ENCODE measurements at regions not wholly inside any gene's neighbourhood (a gene's known extent, or its start where the extent isn't known, plus 50 kb on each side); places are given as distances from the start of the nearest gene placed in this dataset.

DNA sequence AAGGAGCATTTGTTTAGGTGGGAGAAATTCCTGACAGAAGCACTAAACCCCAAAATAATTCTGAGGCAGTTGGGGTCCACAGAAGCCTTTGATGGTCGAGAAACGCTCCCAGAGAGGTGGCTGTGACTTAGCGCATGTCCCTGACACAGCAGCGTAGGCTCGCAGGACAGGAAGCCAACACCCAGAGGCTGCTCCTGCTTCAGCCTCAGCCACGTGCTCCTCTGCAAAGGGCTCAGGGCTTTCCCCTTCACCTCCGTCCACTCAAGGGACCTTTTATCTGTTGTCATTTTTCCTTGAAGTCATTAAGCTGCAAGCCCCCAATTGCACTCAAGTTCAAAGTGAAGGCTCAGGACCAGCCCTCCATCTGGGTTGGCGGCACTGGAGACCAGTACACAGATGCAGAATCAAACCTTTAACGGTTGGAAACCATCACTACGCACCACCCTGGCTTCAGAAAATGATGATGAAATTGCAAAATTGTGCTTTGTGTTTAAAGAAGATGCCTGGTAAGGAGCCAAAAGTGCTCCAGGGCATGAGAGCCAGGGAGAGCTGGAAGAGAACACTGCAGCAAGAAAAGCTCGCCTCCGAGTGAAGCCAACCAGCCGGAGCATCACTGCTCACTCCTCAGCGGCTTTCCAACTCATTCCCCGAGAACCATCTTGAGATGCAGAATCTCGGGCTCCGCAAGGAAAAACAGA, 219.6 kb downstream of the RAP2A start:
- no peak for TF ChIP-seq TAF7 (optimal IDR thresholded peaks at IDR 0.05; ENCODE audit: borderline replicate concordance, low read depth, low read length)
- no peak for TF ChIP-seq MAX (IDR thresholded peaks at IDR 0.05)
- TF ChIP-seq POLR2AphosphoS5 (IDR thresholded peaks at IDR 0.05; ENCODE audit: low read depth, low read length) = no peak
- TF ChIP-seq, protein P1, sequence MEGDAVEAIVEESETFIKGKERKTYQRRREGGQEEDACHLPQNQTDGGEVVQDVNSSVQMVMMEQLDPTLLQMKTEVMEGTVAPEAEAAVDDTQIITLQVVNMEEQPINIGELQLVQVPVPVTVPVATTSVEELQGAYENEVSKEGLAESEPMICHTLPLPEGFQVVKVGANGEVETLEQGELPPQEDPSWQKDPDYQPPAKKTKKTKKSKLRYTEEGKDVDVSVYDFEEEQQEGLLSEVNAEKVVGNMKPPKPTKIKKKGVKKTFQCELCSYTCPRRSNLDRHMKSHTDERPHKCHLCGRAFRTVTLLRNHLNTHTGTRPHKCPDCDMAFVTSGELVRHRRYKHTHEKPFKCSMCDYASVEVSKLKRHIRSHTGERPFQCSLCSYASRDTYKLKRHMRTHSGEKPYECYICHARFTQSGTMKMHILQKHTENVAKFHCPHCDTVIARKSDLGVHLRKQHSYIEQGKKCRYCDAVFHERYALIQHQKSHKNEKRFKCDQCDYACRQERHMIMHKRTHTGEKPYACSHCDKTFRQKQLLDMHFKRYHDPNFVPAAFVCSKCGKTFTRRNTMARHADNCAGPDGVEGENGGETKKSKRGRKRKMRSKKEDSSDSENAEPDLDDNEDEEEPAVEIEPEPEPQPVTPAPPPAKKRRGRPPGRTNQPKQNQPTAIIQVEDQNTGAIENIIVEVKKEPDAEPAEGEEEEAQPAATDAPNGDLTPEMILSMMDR (IDR thresholded peaks at IDR 0.05; ENCODE audit: control extremely low read depth in 1 of 3, insufficient read depth in 1 of 3, low read depth in 1 of 3, low read length in 3 of 3) = no peak
- TF ChIP-seq EP300 (IDR thresholded peaks at IDR 0.05; ENCODE audit: borderline replicate concordance in 1 of 2, low read depth in 2 of 2, low read length in 2 of 2) = no peak
- no peak for TF ChIP-seq JUND (IDR thresholded peaks at IDR 0.05; ENCODE audit: low read length)
- TF ChIP-seq KDM1A (IDR thresholded peaks at IDR 0.05; ENCODE audit: borderline replicate concordance, low read length) = no peak
- TF ChIP-seq YY1 (IDR thresholded peaks at IDR 0.05; ENCODE audit: low read depth, low read length) = no peak
- no peak for TF ChIP-seq CREB1 (IDR thresholded peaks at IDR 0.05)
- TF ChIP-seq CBX5 (IDR thresholded peaks at IDR 0.05; ENCODE audit: low read depth, low read length) = no peak
- no peak for TF ChIP-seq SIX5 (IDR thresholded peaks at IDR 0.05; ENCODE audit: low read depth, low read length)
- no peak for TF ChIP-seq SIN3A (conservative IDR thresholded peaks at IDR 0.05 in 1 of 2, IDR thresholded peaks at IDR 0.05 in 1 of 2; ENCODE audit: low read depth in 1 of 2, low read length in 2 of 2)
